ENCODE measurements at regions not wholly inside any gene's neighbourhood (a gene's known extent, or its start where the extent isn't known, plus 50 kb on each side); places are given as distances from the start of the nearest gene placed in this dataset.

GRCh38 chr17:55668312-55668920, 54.2 kb downstream of the TMEM100 start:
- no peak for DNase-seq (ENCODE audit: extremely low spot score)
- no peak overlapping the region for H3K27ac ChIP-seq (ENCODE audit: low read depth)
- WGBS, result 47% methylated on average over 3 of the region's 3 CpGs
- no peaks in the 10 kb centered on the region for H3K36me3 ChIP-seq (ENCODE audit: insufficient read depth)
- H3K4me1 ChIP-seq (ENCODE audit: insufficient read depth), result no peaks in the 10 kb centered on the region
- no peak overlapping the region for H3K4me3 ChIP-seq (ENCODE audit: low read depth, low read length)

GRCh38 chr17:55666806-55667205, 55.9 kb downstream of the TMEM100 start:
- Histone ChIP-seq H3K27ac (ENCODE audit: low read depth) (no peak overlapping the region), H3K36me3 (ENCODE audit: insufficient read depth) (no peaks in the 10 kb centered on the region), H3K4me1 (ENCODE audit: insufficient read depth) (no peaks in the 10 kb centered on the region), H3K4me3 (ENCODE audit: low read depth, low read length) (no peak overlapping the region)
- WGBS, result 89% methylated on average over 2 of the region's 2 CpGs
- no peak for DNase-seq (ENCODE audit: extremely low spot score)

GRCh38 chr17:55664287-55664686, 58.4 kb downstream of the TMEM100 start:
- Histone ChIP-seq H3K4me3 (ENCODE audit: low read depth, low read length) (no peak overlapping the region), H3K27ac (ENCODE audit: low read depth) (no peak overlapping the region), H3K36me3 (ENCODE audit: insufficient read depth) (no peaks in the 10 kb centered on the region), H3K4me1 (ENCODE audit: insufficient read depth) (no peaks in the 10 kb centered on the region)
- WGBS, result 81% methylated on average over 3 of the region's 3 CpGs
- DNase-seq (ENCODE audit: extremely low spot score), result no peak

- no peak overlapping the region for H3K27ac ChIP-seq (ENCODE audit: low read depth)
- H3K4me3 ChIP-seq (ENCODE audit: low read depth, low read length), result no peak overlapping the region
Measured at GRCh38 chr17:55663400-55663799, 59.3 kb downstream of the TMEM100 start.

GRCh38 chr17:55661963-55662834, 60.5 kb downstream of the TMEM100 start:
- no peaks in the 10 kb centered on the region for H3K4me1 ChIP-seq (ENCODE audit: insufficient read depth)
- no peak overlapping the region for H3K27ac ChIP-seq (ENCODE audit: low read depth)
- H3K36me3 ChIP-seq (ENCODE audit: insufficient read depth), result no peaks in the 10 kb centered on the region
- no peak overlapping the region for H3K4me3 ChIP-seq (ENCODE audit: low read depth, low read length)
- WGBS, result 80% methylated on average over 10 of the region's 10 CpGs
- DNase-seq (ENCODE audit: extremely low spot score), result no peak

More at GRCh38 chr17:55663400-55663799, 59.3 kb downstream of the TMEM100 start:
- Histone ChIP-seq H3K36me3 (ENCODE audit: insufficient read depth) (no peaks in the 10 kb centered on the region), H3K4me1 (ENCODE audit: insufficient read depth) (no peaks in the 10 kb centered on the region)
- no peak for DNase-seq (ENCODE audit: extremely low spot score)

GRCh38 chr17:55661256-55661758, 61.4 kb downstream of the TMEM100 start:
- DNase-seq (ENCODE audit: extremely low spot score), result no peak
- Histone ChIP-seq H3K4me1 (ENCODE audit: insufficient read depth) (no peaks in the 10 kb centered on the region), H3K4me3 (ENCODE audit: low read depth, low read length) (no peak overlapping the region), H3K27ac (ENCODE audit: low read depth) (no peak overlapping the region), H3K36me3 (ENCODE audit: insufficient read depth) (no peaks in the 10 kb centered on the region)
- 85% methylated on average over 2 of the region's 2 CpGs for WGBS

GRCh38 chr17:55660178-55660886, 62.3 kb downstream of the TMEM100 start:
- WGBS, result 28% methylated on average over 2 of the region's 2 CpGs
- H3K27ac ChIP-seq (ENCODE audit: low read depth), result no peak overlapping the region
- H3K4me1 ChIP-seq (ENCODE audit: insufficient read depth), result no peaks in the 10 kb centered on the region
- H3K36me3 ChIP-seq (ENCODE audit: insufficient read depth), result no peaks in the 10 kb centered on the region
- DNase-seq (ENCODE audit: extremely low spot score), result peak; percentile 20
- no peak overlapping the region for H3K4me3 ChIP-seq (ENCODE audit: low read depth, low read length)

- Histone ChIP-seq H3K4me3 (ENCODE audit: low read depth, low read length) (no peak overlapping the region), H3K27ac (ENCODE audit: low read depth) (no peak overlapping the region), H3K36me3 (ENCODE audit: insufficient read depth) (no peaks in the 10 kb centered on the region), H3K4me1 (ENCODE audit: insufficient read depth) (no peaks in the 10 kb centered on the region)
- no peak for DNase-seq (ENCODE audit: extremely low spot score)
- WGBS, result 93% methylated on average over 2 of the region's 2 CpGs
Measured at GRCh38 chr17:55659661-55660060, 63.0 kb downstream of the TMEM100 start.

GRCh38 chr17:55655777-55656176, 66.9 kb downstream of the TMEM100 start:
- no peak overlapping the region for H3K4me3 ChIP-seq (ENCODE audit: low read depth, low read length)
- no peaks in the 10 kb centered on the region for H3K36me3 ChIP-seq (ENCODE audit: insufficient read depth)
- no peaks in the 10 kb centered on the region for H3K4me1 ChIP-seq (ENCODE audit: insufficient read depth)
- no peak overlapping the region for H3K27ac ChIP-seq (ENCODE audit: low read depth)
- no peak for DNase-seq (ENCODE audit: extremely low spot score)

GRCh38 chr17:55654821-55655220, 67.8 kb downstream of the TMEM100 start:
- WGBS, result 47% methylated on average over 5 of the region's 5 CpGs
- Histone ChIP-seq H3K27ac (ENCODE audit: low read depth) (no peak overlapping the region), H3K4me1 (ENCODE audit: insufficient read depth) (no peaks in the 10 kb centered on the region)

GRCh38 chr17:55654022-55654421, 68.6 kb downstream of the TMEM100 start:
- WGBS, result 49% methylated on average over 2 of the region's 2 CpGs
- DNase-seq (ENCODE audit: extremely low spot score), result no peak
- Histone ChIP-seq H3K27ac (ENCODE audit: low read depth) (no peak overlapping the region), H3K36me3 (ENCODE audit: insufficient read depth) (no peaks in the 10 kb centered on the region), H3K4me3 (ENCODE audit: low read depth, low read length) (no peak overlapping the region), H3K4me1 (ENCODE audit: insufficient read depth) (no peaks in the 10 kb centered on the region)

More at GRCh38 chr17:55654821-55655220, 67.8 kb downstream of the TMEM100 start:
- Histone ChIP-seq H3K4me3 (ENCODE audit: low read depth, low read length) (no peak overlapping the region), H3K36me3 (ENCODE audit: insufficient read depth) (no peaks in the 10 kb centered on the region)
- DNase-seq (ENCODE audit: extremely low spot score), result no peak

GRCh38 chr17:55652825-55653224, 69.8 kb downstream of the TMEM100 start:
- WGBS, result 97% methylated on average over 2 of the region's 2 CpGs
- H3K36me3 ChIP-seq (ENCODE audit: insufficient read depth), result no peaks in the 10 kb centered on the region
- H3K27ac ChIP-seq (ENCODE audit: low read depth), result no peak overlapping the region

GRCh38 chr17:55652114-55652823, 70.4 kb downstream of the TMEM100 start:
- DNase-seq (ENCODE audit: extremely low spot score), result no peak

More at GRCh38 chr17:55652825-55653224, 69.8 kb downstream of the TMEM100 start:
- H3K4me3 ChIP-seq (ENCODE audit: low read depth, low read length), result no peak overlapping the region
- DNase-seq (ENCODE audit: extremely low spot score), result no peak
- no peaks in the 10 kb centered on the region for H3K4me1 ChIP-seq (ENCODE audit: insufficient read depth)

More at GRCh38 chr17:55652114-55652823, 70.4 kb downstream of the TMEM100 start:
- 91% methylated on average over 2 of the region's 2 CpGs for WGBS
- Histone ChIP-seq H3K27ac (ENCODE audit: low read depth) (no peak overlapping the region), H3K4me3 (ENCODE audit: low read depth, low read length) (no peak overlapping the region), H3K36me3 (ENCODE audit: insufficient read depth) (no peaks in the 10 kb centered on the region), H3K4me1 (ENCODE audit: insufficient read depth) (no peaks in the 10 kb centered on the region)

Data from urinary bladder (tissue), 3 donors.